NCI-H1092 treated with DMSO at 0.1 percent for 48 hours (cell line): ENCODE measurements at regions not wholly inside any gene's neighbourhood (a gene's known extent, or its start where the extent isn't known, plus 50 kb on each side); places are given as distances from the start of the nearest gene placed in this dataset.
"Not testable (repeated sequence)": the region's sequence is repeated elsewhere in the genome, so short reads cannot be mapped to it uniquely, and the experiment has no call there.

Experiments
- DNase-seq: peaks from one replicate; lab custom pipeline; 2025; lab: John Stamatoyannopoulos, UW

DNA sequence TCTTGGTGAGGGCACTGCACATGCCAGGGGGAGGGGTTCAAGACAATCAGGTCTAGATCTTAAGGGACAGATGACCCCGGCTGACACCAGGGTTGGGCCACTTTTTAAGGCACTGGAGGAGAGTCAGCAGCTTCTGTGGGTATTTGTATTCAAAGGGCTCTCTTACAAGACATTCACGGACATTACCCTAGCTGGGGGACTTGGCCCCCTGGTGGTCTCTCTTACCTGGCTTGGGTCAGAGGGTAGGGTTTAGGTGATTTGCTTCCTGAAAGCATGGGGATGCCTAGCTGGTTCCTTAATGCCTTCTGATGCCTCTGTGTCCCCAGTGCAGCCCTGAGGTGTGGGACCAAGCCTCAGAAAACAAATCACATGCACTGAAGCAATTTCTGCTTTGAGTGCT lies 354.7 kb downstream of the CDC5L start:
- no peak for DNase-seq

- no peak for DNase-seq
Observed at GRCh38 chr6:44742828-44743372, 355.4 kb downstream of the CDC5L start.

DNA sequence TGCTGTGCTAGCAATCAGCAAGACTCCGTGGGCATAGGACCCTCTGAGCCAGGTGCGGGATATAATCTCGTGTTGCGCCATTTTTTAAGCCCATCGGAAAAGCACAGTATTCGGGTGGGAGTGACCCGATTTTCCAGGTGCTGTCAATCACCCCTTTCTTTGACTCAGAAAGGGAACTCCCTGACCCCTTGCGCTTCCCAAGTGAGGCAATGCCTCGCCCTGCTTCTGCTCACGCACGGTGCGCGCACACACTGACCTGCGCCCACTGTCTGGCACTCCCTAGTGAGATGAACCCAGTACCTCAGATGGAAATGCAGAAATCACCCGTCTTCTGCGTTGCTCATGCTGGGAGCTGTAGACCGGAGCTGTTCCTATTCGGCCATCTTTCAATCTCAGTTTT lies 372.6 kb downstream of the CDC5L start:
- DNase-seq: not testable (repeated sequence)

DNA sequence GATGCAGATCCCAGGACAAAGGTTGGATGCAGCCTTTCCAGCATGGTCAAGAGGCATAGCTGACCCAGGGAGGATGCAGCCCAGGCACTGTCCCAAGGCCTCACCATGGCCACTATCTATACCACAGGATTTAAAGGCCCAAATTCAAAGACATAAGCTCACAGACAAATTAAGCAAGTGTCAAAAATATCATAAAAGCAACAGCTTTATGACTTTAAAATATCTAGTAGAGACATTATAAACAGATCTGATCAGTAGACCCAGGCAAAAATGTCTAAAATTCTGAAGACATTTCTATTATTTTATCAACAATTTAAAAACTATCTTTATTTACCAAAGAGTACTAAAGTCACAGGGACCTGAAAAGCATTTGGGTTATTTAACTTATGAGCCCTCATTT lies 373.5 kb downstream of the CDC5L start:
- DNase-seq: no peak

- DNase-seq: no peak
Observed at GRCh38 chr6:44762496-44762895, 375.0 kb downstream of the CDC5L start.

DNA sequence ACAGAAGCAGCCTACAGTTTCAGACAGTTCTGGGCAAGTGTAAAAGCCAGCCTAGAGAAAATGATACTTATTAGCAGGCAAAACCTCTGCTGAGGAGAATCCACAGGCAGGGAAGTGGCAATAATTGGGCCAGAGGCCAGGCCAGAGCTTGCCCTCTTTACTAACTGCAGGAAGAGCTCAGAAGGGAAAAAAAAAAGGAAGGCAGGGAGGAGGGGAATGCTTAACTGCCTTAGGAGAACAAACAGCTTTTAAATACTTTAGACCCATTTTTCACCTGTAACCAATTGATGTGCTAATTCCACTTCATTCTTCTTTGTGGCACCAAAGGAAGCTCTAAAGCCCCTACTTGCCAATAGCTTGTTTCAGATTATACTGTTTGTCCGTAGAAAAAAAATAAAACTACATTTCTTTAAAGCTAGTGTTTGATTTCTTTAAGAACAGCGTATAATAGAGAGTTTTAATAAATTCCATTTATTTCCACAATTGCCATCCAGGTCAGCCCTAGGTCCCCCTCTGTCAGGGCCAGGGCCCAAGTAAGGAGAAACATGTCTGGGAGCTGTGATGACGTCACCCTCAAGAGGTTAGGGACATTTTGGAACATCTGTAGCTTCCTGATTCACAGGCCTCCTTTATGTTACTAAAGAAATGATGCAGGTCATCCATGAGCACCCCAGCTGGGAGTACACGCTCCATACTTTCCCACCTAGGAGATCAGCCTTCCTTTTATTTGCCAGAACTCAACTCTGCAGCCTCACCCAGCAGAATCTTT lies 384.3 kb downstream of the CDC5L start:
- no peak for DNase-seq

- no peak for DNase-seq
Observed at GRCh38 chr6:44772838-44773237, 385.3 kb downstream of the CDC5L start.

- no peak for DNase-seq
Observed at GRCh38 chr6:44775121-44775520, 387.6 kb downstream of the CDC5L start.

- no peak for DNase-seq
Observed at GRCh38 chr6:44776344-44776743, 388.8 kb downstream of the CDC5L start.

GRCh38 chr6:44778513-44778912 lies 391.0 kb downstream of the CDC5L start:
- no peak for DNase-seq
